MM.1S (cell line): ENCODE measurements at regions not wholly inside any gene's neighbourhood (a gene's known extent, or its start where the extent isn't known, plus 50 kb on each side); places are given as distances from the start of the nearest gene placed in this dataset.

Experiments used
- CTCF ChIP-seq: fragments of 300-600 bp; sonication (generic); IDR thresholded peaks from 2 replicates; pipeline ENCODE4 v1.5.1; 2016; ENCODE audit warnings: antibody characterized with exemption, low read length, mixed read lengths
- EZH2phosphoT487 ChIP-seq: fragments of 300-600 bp; sonication (generic); IDR thresholded peaks from 2 replicates; pipeline ENCODE4 v1.6.1; 2018; ENCODE audit warnings: antibody characterized with exemption, low read length

GRCh38 chr11:79544361-79544760 is 103.5 kb upstream of the TENM4 start:
- TF ChIP-seq CTCF: no peak
- TF ChIP-seq EZH2phosphoT487: no peak
